ENCODE measurements at regions not wholly inside any gene's neighbourhood (a gene's known extent, or its start where the extent isn't known, plus 50 kb on each side); places are given as distances from the start of the nearest gene placed in this dataset.

DNA sequence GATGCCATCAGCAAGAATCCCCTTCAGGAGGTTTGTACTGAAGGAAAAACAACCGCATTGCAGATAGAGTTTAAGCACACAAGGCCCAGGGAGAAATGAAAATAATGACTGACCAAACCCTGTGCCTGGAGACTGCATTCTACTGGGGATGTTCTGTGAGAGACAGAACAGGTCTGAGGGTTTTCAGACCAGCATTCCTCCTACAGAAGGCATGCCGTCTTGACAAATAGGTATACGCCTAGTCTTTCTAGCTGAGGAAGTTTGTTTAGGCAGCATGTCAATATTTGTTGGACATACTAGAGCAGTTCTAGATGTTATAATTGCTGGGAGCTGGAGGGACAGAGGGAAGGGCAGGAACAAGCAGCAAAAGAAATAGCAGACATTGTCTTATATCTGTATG, 68.4 kb upstream of the SCOC start:
- Mint-ChIP-seq H3K27ac (no peak overlapping the region), H3K4me1 (no peaks in the 10 kb centered on the region), H3K4me3 (no peak overlapping the region), H3K27me3 (peaks cover 14% of the 10 kb centered on the region), H3K9me3 (ENCODE audit: insufficient read depth) (no peaks in the 10 kb centered on the region)
- DNase-seq (no peak), ATAC-seq (ENCODE audit: low read depth) (no peak)
- no peak for TF ChIP-seq EZH2 (IDR thresholded peaks at IDR 0.05; ENCODE audit: borderline replicate concordance, insufficient read depth, low read depth, low read length, poor library complexity, severe bottlenecking)
- TF ChIP-seq CTCF (IDR thresholded peaks at IDR 0.05): no peak
- intact Hi-C loops (cut with micrococcal nuclease): no loop called here
- CTCF ChIA-PET: interaction anchor here (1.0 to 1.2 kb wide), 3 partner anchors 11 to 55 kb away, joined by 3 read pairs; no protein-coding TSS in a partner anchor
- 95% methylated on average over 3 of the region's 3 CpGs for WGBS (ENCODE audit: insufficient coverage)
- Histone ChIP-seq H3K36me3 (replicated peaks in 1 of 2; ENCODE audit: control extremely low read depth in 1 of 2, control insufficient read depth in 1 of 2, extremely low read depth in 1 of 2, insufficient read depth in 2 of 2, low read length in 1 of 2) (no peaks in the 10 kb centered on the region), H3K4me3 (ENCODE audit: control extremely low read depth in 1 of 5, extremely low read depth in 1 of 5, insufficient read depth in 1 of 5, low read depth in 2 of 5, low read length in 4 of 5) (no peak overlapping the region), H3K9me3 (ENCODE audit: control extremely low read depth in 1 of 3, control insufficient read depth in 2 of 3, insufficient read depth in 1 of 3, low read length in 2 of 3) (no peaks in the 10 kb centered on the region), H3K27me3 (replicated peaks in 1 of 4; ENCODE audit: control extremely low read depth in 1 of 4, control insufficient read depth in 3 of 4, insufficient read depth in 4 of 4, low read length in 3 of 4) (no peaks in the 10 kb centered on the region), H4K20me1 (ENCODE audit: control insufficient read depth, insufficient read depth, low read length, poor library complexity, severe bottlenecking) (no peaks in the 10 kb centered on the region), H3K79me2 (ENCODE audit: control insufficient read depth, insufficient read depth, low read length) (no peaks in the 10 kb centered on the region), H3K4me1 (ENCODE audit: control insufficient read depth in 2 of 2, insufficient read depth in 2 of 2, low read length in 2 of 2) (no peaks in the 10 kb centered on the region), H3K4me2 (replicated peaks; ENCODE audit: low read depth, low read length, poor library complexity, severe bottlenecking) (no peak overlapping the region), H3K27ac (ENCODE audit: low read length in 2 of 2) (no peak overlapping the region), H2AFZ (ENCODE audit: insufficient read depth, low read depth, low read length, poor library complexity, severe bottlenecking) (no peak overlapping the region), H3K9ac (ENCODE audit: low read length) (no peak overlapping the region)
- POLR2A ChIA-PET: no interaction called here

GRCh38 chr4:140304346-140304745, 69.1 kb upstream of the SCOC start:
- H3K27me3 Mint-ChIP-seq: peaks cover 10% of the 10 kb centered on the region

More at GRCh38 chr4:140304346-140304745, 69.1 kb upstream of the SCOC start:
- no peaks in the 10 kb centered on the region for H3K36me3 ChIP-seq (replicated peaks in 1 of 2; ENCODE audit: control extremely low read depth in 1 of 2, control insufficient read depth in 1 of 2, extremely low read depth in 1 of 2, insufficient read depth in 2 of 2, low read length in 1 of 2)
- no peak overlapping the region for H3K4me3 ChIP-seq (ENCODE audit: control extremely low read depth in 1 of 5, extremely low read depth in 1 of 5, insufficient read depth in 1 of 5, low read depth in 2 of 5, low read length in 4 of 5)
- H3K4me2 ChIP-seq (replicated peaks; ENCODE audit: low read depth, low read length, poor library complexity, severe bottlenecking): no peak overlapping the region
- no peak overlapping the region for H3K27ac ChIP-seq (ENCODE audit: low read length in 2 of 2)
- no peaks in the 10 kb centered on the region for H3K79me2 ChIP-seq (ENCODE audit: control insufficient read depth, insufficient read depth, low read length)
- DNase-seq (no peak), ATAC-seq (ENCODE audit: low read depth) (no peak)
- H3K9ac ChIP-seq (ENCODE audit: low read length): no peak overlapping the region
- POLR2A ChIA-PET: no interaction called here
- Mint-ChIP-seq H3K4me3 (no peak overlapping the region), H3K4me1 (no peaks in the 10 kb centered on the region), H3K27ac (no peak overlapping the region), H3K9me3 (ENCODE audit: insufficient read depth) (no peaks in the 10 kb centered on the region)
- H3K9me3 ChIP-seq (ENCODE audit: control extremely low read depth in 1 of 3, control insufficient read depth in 2 of 3, insufficient read depth in 1 of 3, low read length in 2 of 3): no peaks in the 10 kb centered on the region
- no peaks in the 10 kb centered on the region for H4K20me1 ChIP-seq (ENCODE audit: control insufficient read depth, insufficient read depth, low read length, poor library complexity, severe bottlenecking)
- H3K27me3 ChIP-seq (replicated peaks in 1 of 4; ENCODE audit: control extremely low read depth in 1 of 4, control insufficient read depth in 3 of 4, insufficient read depth in 4 of 4, low read length in 3 of 4): no peaks in the 10 kb centered on the region
- intact Hi-C loops (cut with micrococcal nuclease): no loop called here
- TF ChIP-seq CTCF (IDR thresholded peaks at IDR 0.05) (no peak), EZH2 (IDR thresholded peaks at IDR 0.05; ENCODE audit: borderline replicate concordance, insufficient read depth, low read depth, low read length, poor library complexity, severe bottlenecking) (no peak)
- 100% methylated on average over 1 of the region's 2 CpGs for WGBS (ENCODE audit: insufficient coverage)
- no peaks in the 10 kb centered on the region for H3K4me1 ChIP-seq (ENCODE audit: control insufficient read depth in 2 of 2, insufficient read depth in 2 of 2, low read length in 2 of 2)
- CTCF ChIA-PET: no interaction called here
- H2AFZ ChIP-seq (ENCODE audit: insufficient read depth, low read depth, low read length, poor library complexity, severe bottlenecking): no peak overlapping the region

Data from B cell (primary cell).